ENCODE measurements at regions not wholly inside any gene's neighbourhood (a gene's known extent, or its start where the extent isn't known, plus 50 kb on each side); places are given as distances from the start of the nearest gene placed in this dataset.

- no peaks in the 10 kb centered on the region for H4K20me1 ChIP-seq (ENCODE audit: insufficient read depth, poor library complexity, severe bottlenecking)
- no peak for TF ChIP-seq EZH2phosphoT487 (IDR thresholded peaks at IDR 0.05; ENCODE audit: low read depth, severe bottlenecking, unreplicated experiment)
- no peak for TF ChIP-seq EZH2 (IDR thresholded peaks at IDR 0.05; ENCODE audit: borderline replicate concordance)
- TF ChIP-seq CTCF (IDR thresholded peaks at IDR 0.05; ENCODE audit: poor library complexity): no peak
- H3K9me2 ChIP-seq (replicated peaks; ENCODE audit: insufficient read depth): no peaks in the 10 kb centered on the region
- no peaks in the 10 kb centered on the region for H3K79me2 ChIP-seq
- 84% methylated on average over 2 of the region's 2 CpGs for WGBS (ENCODE audit: low lambda C conversion rate, missing lambda C conversion rate)
- no peak for DNase-seq (ENCODE audit: low spot score)
- no peaks in the 10 kb centered on the region for H3K36me3 ChIP-seq (replicated peaks; ENCODE audit: insufficient read depth, low read depth)
- H3K4me2 ChIP-seq: no peak overlapping the region
- H2AFZ ChIP-seq: no peak overlapping the region
- H3K27me3 ChIP-seq: no peaks in the 10 kb centered on the region
- no peaks in the 10 kb centered on the region for H3K9me3 ChIP-seq (ENCODE audit: low read depth)
- no peak overlapping the region for H3K4me3 ChIP-seq
- no peak overlapping the region for H3K27ac ChIP-seq
- H3K4me1 ChIP-seq (ENCODE audit: insufficient read depth): no peaks in the 10 kb centered on the region
Observed at GRCh38 chr7:21314954-21315353, 112.9 kb upstream of the SP4 start.

- Histone ChIP-seq H2AFZ (no peak overlapping the region), H3K9me3 (ENCODE audit: low read depth) (no peaks in the 10 kb centered on the region), H3K9me2 (replicated peaks; ENCODE audit: insufficient read depth) (no peaks in the 10 kb centered on the region), H3K79me2 (no peaks in the 10 kb centered on the region), H3K4me2 (no peak overlapping the region), H3K36me3 (replicated peaks; ENCODE audit: insufficient read depth, low read depth) (no peaks in the 10 kb centered on the region), H4K20me1 (ENCODE audit: insufficient read depth, poor library complexity, severe bottlenecking) (no peaks in the 10 kb centered on the region), H3K4me1 (ENCODE audit: insufficient read depth) (no peaks in the 10 kb centered on the region), H3K27me3 (no peaks in the 10 kb centered on the region), H3K27ac (no peak overlapping the region), H3K4me3 (no peak overlapping the region)
- TF ChIP-seq EZH2 (IDR thresholded peaks at IDR 0.05; ENCODE audit: borderline replicate concordance) (no peak), EZH2phosphoT487 (IDR thresholded peaks at IDR 0.05; ENCODE audit: low read depth, severe bottlenecking, unreplicated experiment) (no peak), CTCF (IDR thresholded peaks at IDR 0.05; ENCODE audit: poor library complexity) (no peak)
- 58% methylated on average over 6 of the region's 6 CpGs for WGBS (ENCODE audit: low lambda C conversion rate, missing lambda C conversion rate)
- no peak for DNase-seq (ENCODE audit: low spot score)
Observed at GRCh38 chr7:21317966-21318915, 109.6 kb upstream of the SP4 start.

GRCh38 chr7:21318916-21319270 is 109.0 kb upstream of the SP4 start:
- WGBS (ENCODE audit: low lambda C conversion rate, missing lambda C conversion rate): 97% methylated on average over 1 of the region's 1 CpG
- H3K4me2 ChIP-seq: no peak overlapping the region
- H3K9me3 ChIP-seq (ENCODE audit: low read depth): no peaks in the 10 kb centered on the region
- DNase-seq (ENCODE audit: low spot score): no peak
- H3K79me2 ChIP-seq: no peaks in the 10 kb centered on the region
- no peaks in the 10 kb centered on the region for H3K36me3 ChIP-seq (replicated peaks; ENCODE audit: insufficient read depth, low read depth)
- TF ChIP-seq CTCF (IDR thresholded peaks at IDR 0.05; ENCODE audit: poor library complexity) (no peak), EZH2 (IDR thresholded peaks at IDR 0.05; ENCODE audit: borderline replicate concordance) (no peak), EZH2phosphoT487 (IDR thresholded peaks at IDR 0.05; ENCODE audit: low read depth, severe bottlenecking, unreplicated experiment) (no peak)
- H3K4me3 ChIP-seq: no peak overlapping the region
- H3K4me1 ChIP-seq (ENCODE audit: insufficient read depth): no peaks in the 10 kb centered on the region
- no peaks in the 10 kb centered on the region for H3K27me3 ChIP-seq
- H4K20me1 ChIP-seq (ENCODE audit: insufficient read depth, poor library complexity, severe bottlenecking): no peaks in the 10 kb centered on the region
- H2AFZ ChIP-seq: no peak overlapping the region
- no peaks in the 10 kb centered on the region for H3K9me2 ChIP-seq (replicated peaks; ENCODE audit: insufficient read depth)
- H3K27ac ChIP-seq: no peak overlapping the region
